Left ventricle myocardium inferior (tissue), 1 donor: ENCODE measurements at regions not wholly inside any gene's neighbourhood (a gene's known extent, or its start where the extent isn't known, plus 50 kb on each side); places are given as distances from the start of the nearest gene placed in this dataset.

Experiments used
- DNase-seq: peaks from one replicate; pipeline ENCODE4 v3.0.0-alpha.2; 2020
- H3K27ac ChIP-seq: fragments of 200-600 bp; replicated peaks from 2 replicates; pipeline ENCODE4 v1.8.0; 2021
- H3K27me3 ChIP-seq: fragments of 200-600 bp; 2 replicates; pipeline ENCODE4 v1.8.0; 2021; ENCODE audit warnings: low read depth
- H3K36me3 ChIP-seq: fragments of 200-600 bp; 2 replicates; pipeline ENCODE4 v1.8.0; 2021
- H3K4me1 ChIP-seq: fragments of 200-600 bp; 2 replicates; pipeline ENCODE4 v1.8.0; 2021
- H3K4me3 ChIP-seq: fragments of 200-600 bp; 2 replicates; pipeline ENCODE4 v1.8.0; 2021; ENCODE audit warnings: mild to moderate bottlenecking, moderate library complexity
- H3K9me3 ChIP-seq: fragments of 200-600 bp; replicated peaks from 2 replicates; pipeline ENCODE4 v1.8.0; 2021
- CTCF ChIP-seq: fragments of 200-600 bp; IDR thresholded peaks from 2 replicates; pipeline ENCODE4 v1.8.0; 2021; ENCODE audit warnings: antibody characterized with exemption, mild to moderate bottlenecking, borderline replicate concordance
- intact Hi-C: fragments of 100-400 bp; cut with micrococcal nuclease; formaldehyde crosslinking; loops from one replicate; pipeline ENCODE4 v1.11.0; 2022
- donor health status: DM: no; HTN: yes; CAD: no; lungs with severe emphysema.

GRCh38 chr5:176733406-176734262 is 76.7 kb upstream of the UNC5A start:
- Histone ChIP-seq H3K4me1 (no peaks in the 10 kb centered on the region), H3K9me3 (peaks cover 8% of the 10 kb centered on the region), H3K27ac (no peak overlapping the region), H3K36me3 (no peaks in the 10 kb centered on the region), H3K4me3 (no peak overlapping the region), H3K27me3 (peaks cover 98% of the 10 kb centered on the region)
- intact Hi-C loops, result no loop called here
- DNase-seq, result no peak
- no peak for TF ChIP-seq CTCF

- peaks cover 8% of the 10 kb centered on the region for H3K9me3 ChIP-seq
- H3K27ac ChIP-seq, result no peak overlapping the region
- no peak for DNase-seq
- no peak overlapping the region for H3K4me3 ChIP-seq
- H3K36me3 ChIP-seq, result no peaks in the 10 kb centered on the region
- intact Hi-C loops, result no loop called here
- H3K4me1 ChIP-seq, result no peaks in the 10 kb centered on the region
- TF ChIP-seq CTCF, result no peak
- H3K27me3 ChIP-seq, result peaks cover 98% of the 10 kb centered on the region
These were observed 75.5 kb upstream of the UNC5A start for GRCh38 chr5:176734756-176735342.

- H3K4me1 ChIP-seq, result no peaks in the 10 kb centered on the region
- no peak overlapping the region for H3K27ac ChIP-seq
- intact Hi-C loops, result no loop called here
- no peaks in the 10 kb centered on the region for H3K36me3 ChIP-seq
- DNase-seq, result no peak
- H3K9me3 ChIP-seq, result peaks cover 6% of the 10 kb centered on the region
- TF ChIP-seq CTCF, result no peak
- no peak overlapping the region for H3K4me3 ChIP-seq
- H3K27me3 ChIP-seq, result peaks cover 98% of the 10 kb centered on the region
These were observed 74.7 kb upstream of the UNC5A start for GRCh38 chr5:176735383-176736265.

GRCh38 chr5:176736301-176736930 is 73.9 kb upstream of the UNC5A start:
- Histone ChIP-seq H3K27ac (no peak overlapping the region), H3K9me3 (no peaks in the 10 kb centered on the region), H3K4me3 (no peak overlapping the region), H3K36me3 (no peaks in the 10 kb centered on the region), H3K4me1 (no peaks in the 10 kb centered on the region), H3K27me3 (peaks cover 98% of the 10 kb centered on the region)
- intact Hi-C loops, result no loop called here
- no peak for TF ChIP-seq CTCF
- DNase-seq, result no peak
